Kidney (tissue), 13 donors: ENCODE measurements at regions not wholly inside any gene's neighbourhood (a gene's known extent, or its start where the extent isn't known, plus 50 kb on each side); places are given as distances from the start of the nearest gene placed in this dataset.
"Not testable (repeated sequence)": the region's sequence is repeated elsewhere in the genome, so short reads cannot be mapped to it uniquely, and the experiment has no call there.

Source experiments
- DNase-seq, 5 donors: peaks; one replicate each; pipeline ENCODE4 v3.0.0-alpha.2; 2013 to 2020
- FAIRE-seq: peaks from 2 replicates; lab custom pipeline; 2012; peaks lifted over from hg19 to GRCh38; lab: Jason Lieb, UNC
- H3K27ac ChIP-seq, 2 donors: one replicate each; pipeline ENCODE4 v1.7.0; 2013; ENCODE audit warnings: low read depth in 2 of 2, low read length in 2 of 2, inconsistent platforms in 1 of 2
- H3K27me3 ChIP-seq: one replicate; pipeline ENCODE4 v1.7.1; 2013; ENCODE audit warnings: low read length, inconsistent platforms; ENCODE audit not compliant: control insufficient read depth, insufficient read depth
- H3K36me3 ChIP-seq, 3 donors: one replicate each; pipeline versions ENCODE4 v1.7.0 to v1.7.1; 2013; ENCODE audit warnings: low read length in 3 of 3, control low read depth in 1 of 3, inconsistent platforms in 1 of 3; ENCODE audit not compliant: insufficient read depth in 3 of 3, control insufficient read depth in 2 of 3
- H3K4me1 ChIP-seq, 3 donors: one replicate each; pipeline versions ENCODE4 v1.7.0 to v1.7.1; 2013; ENCODE audit warnings: low read length in 3 of 3, inconsistent platforms in 1 of 3, low read depth in 1 of 3; ENCODE audit not compliant: control insufficient read depth in 2 of 3, insufficient read depth in 2 of 3
- H3K4me3 ChIP-seq, 3 donors: one replicate each; pipeline versions ENCODE4 v1.7.0 to v1.8.1; 2013; ENCODE audit warnings: low read length in 3 of 3, control low read depth in 1 of 3, inconsistent platforms in 1 of 3
- H3K9ac ChIP-seq, 3 donors: one replicate each; pipeline versions ENCODE4 v1.7.0 to v1.7.1; 2013; ENCODE audit warnings: low read length in 3 of 3, control low read depth in 1 of 3, inconsistent platforms in 1 of 3
- H3K9me3 ChIP-seq, 3 donors: one replicate each; pipeline versions ENCODE4 v1.7.0 to v1.7.1; 2013; ENCODE audit warnings: low read length in 3 of 3, control low read depth in 1 of 3, inconsistent platforms in 1 of 3; ENCODE audit not compliant: control insufficient read depth in 2 of 3, insufficient read depth in 1 of 3
- CTCF ChIP-seq: IDR thresholded peaks from 3 replicates; pipeline ENCODE4 v1.5.1; 2012; ENCODE audit warnings: mild to moderate bottlenecking, moderate library complexity, borderline replicate concordance; ENCODE audit not compliant: insufficient read depth; ENCODE audit errors: extremely low read depth
- intact Hi-C: fragments of 100-400 bp; cut with DNase I; formaldehyde crosslinking; loops from one replicate; pipeline ENCODE4 v1.11.1; 2022
- donor health status: control.
- donor health status: control.
- donor health status: control.
- donor health status: control.
- donor health status: control.
- donor health status: DM: yes; HTN: yes; CAD: no.
- donor health status: Normal renal cell carcinoma (clear cell type).

GRCh38 chr1:43101061-43101460, 71.0 kb downstream of the EBNA1BP2 start:
- H3K4me1 ChIP-seq, result no peaks in the 10 kb centered on the region
- intact Hi-C loops, result no loop called here
- H3K36me3 ChIP-seq, result no peaks in the 10 kb centered on the region
- no peak overlapping the region for H3K9ac ChIP-seq
- H3K27ac ChIP-seq, result no peak overlapping the region
- no peak for FAIRE-seq
- H3K4me3 ChIP-seq, result no peak overlapping the region
- TF ChIP-seq CTCF, result no peak
- no peak for DNase-seq
- peaks cover 0 to 1% (median 0%) of the 10 kb centered on the region in 3 donors for H3K9me3 ChIP-seq
- no peaks in the 10 kb centered on the region for H3K27me3 ChIP-seq

GRCh38 chr1:43098200-43098599, 73.9 kb downstream of the EBNA1BP2 start:
- Histone ChIP-seq H3K36me3 (no peaks in the 10 kb centered on the region), H3K4me3 (no peak overlapping the region), H3K27me3 (no peaks in the 10 kb centered on the region), H3K9ac (no peak overlapping the region), H3K9me3 (no peaks in the 10 kb centered on the region), H3K4me1 (no peaks in the 10 kb centered on the region), H3K27ac (no peak overlapping the region)
- intact Hi-C loops, result no loop called here
- TF ChIP-seq CTCF, result no peak
- no peak for FAIRE-seq
- no peak for DNase-seq

- H3K36me3 ChIP-seq, H3K27me3 ChIP-seq, intact Hi-C loops, H3K27ac ChIP-seq, FAIRE-seq, H3K9me3 ChIP-seq, H3K9ac ChIP-seq, DNase-seq, H3K4me3 ChIP-seq, H3K4me1 ChIP-seq: not testable (repeated sequence)
These were observed 75.6 kb downstream of the EBNA1BP2 start for GRCh38 chr1:43096528-43096927.

GRCh38 chr1:43090812-43091211, 81.3 kb downstream of the EBNA1BP2 start:
- H3K36me3 ChIP-seq, H3K4me3 ChIP-seq, H3K9me3 ChIP-seq, FAIRE-seq, intact Hi-C loops, DNase-seq, H3K27ac ChIP-seq, H3K27me3 ChIP-seq, H3K9ac ChIP-seq, H3K4me1 ChIP-seq: not testable (repeated sequence)

- DNase-seq, H3K9ac ChIP-seq, intact Hi-C loops, H3K9me3 ChIP-seq, FAIRE-seq, H3K27me3 ChIP-seq, H3K4me1 ChIP-seq, H3K36me3 ChIP-seq, H3K27ac ChIP-seq, H3K4me3 ChIP-seq: not testable (repeated sequence)
These were observed 81.9 kb downstream of the EBNA1BP2 start for GRCh38 chr1:43090157-43090556.
